Neural cell (in vitro differentiated cells): ENCODE measurements at regions not wholly inside any gene's neighbourhood (a gene's known extent, or its start where the extent isn't known, plus 50 kb on each side); places are given as distances from the start of the nearest gene placed in this dataset.

Experiments
- H2AFZ ChIP-seq: fragments of 200-600, 300-800 bp; sonication (generic), shearing (Covaris generic); 2 replicates; pipeline ENCODE4 v1.6.0; 2014; ENCODE audit warnings: low read depth, mild to moderate bottlenecking, antibody characterized with exemption, low read length, moderate library complexity
- H3F3A ChIP-seq: fragments of 200-600 bp; shearing (Covaris generic); 2 replicates; pipeline ENCODE4 v1.6.1; 2016; ENCODE audit warnings: mild to moderate bottlenecking, moderate library complexity, mixed read lengths, antibody characterized with exemption, low read length; ENCODE audit not compliant: insufficient read depth, poor library complexity, severe bottlenecking
- H3K27ac ChIP-seq: fragments of 200-600, 300-800 bp; sonication (generic), shearing (Covaris generic); 2 replicates; pipeline ENCODE4 v1.5.1; 2014; ENCODE audit warnings: mild to moderate bottlenecking, low read length, moderate library complexity
- H3K27me3 ChIP-seq: fragments of 300-800, 200-600 bp; sonication (generic), shearing (Covaris generic); 2 replicates; pipeline ENCODE4 v1.6.0; 2014; ENCODE audit warnings: mild to moderate bottlenecking, low read depth, low read length, moderate library complexity; ENCODE audit not compliant: insufficient read depth
- H3K36me3 ChIP-seq: fragments of 300-800, 200-600 bp; sonication (generic), shearing (Covaris generic); 2 replicates; pipeline ENCODE4 v1.5.1; 2014; ENCODE audit warnings: mild to moderate bottlenecking, antibody characterized with exemption, low read length, moderate library complexity; ENCODE audit not compliant: insufficient read depth
- H3K4me2 ChIP-seq: fragments of 300-800, 200-600 bp; sonication (generic), shearing (Covaris generic); 2 replicates; pipeline ENCODE4 v1.6.0; 2014; ENCODE audit warnings: mild to moderate bottlenecking, low read length
- H3K4me3 ChIP-seq: fragments of 300-800, 200-600 bp; sonication (generic), shearing (Covaris generic); 2 replicates; pipeline ENCODE4 v1.5.1; 2014; ENCODE audit warnings: mild to moderate bottlenecking, low read length, moderate library complexity
- H3K79me2 ChIP-seq: fragments of 200-600 bp; shearing (Covaris generic); replicated peaks from 2 replicates; pipeline ENCODE4 v1.6.0; 2014; ENCODE audit warnings: mild to moderate bottlenecking, low read length, moderate library complexity; ENCODE audit not compliant: insufficient read depth
- H3K9ac ChIP-seq: fragments of 300-800, 200-600 bp; sonication (generic), shearing (Covaris generic); 2 replicates; pipeline ENCODE4 v1.6.1; 2016; ENCODE audit warnings: mild to moderate bottlenecking, low read length, mixed read lengths
- H3K9me2 ChIP-seq: fragments of 200-600 bp; shearing (Covaris generic); 2 replicates; pipeline ENCODE4 v1.6.1; 2016; ENCODE audit warnings: mild to moderate bottlenecking, low read length, mixed read lengths; ENCODE audit not compliant: insufficient read depth
- H3K9me3 ChIP-seq: fragments of 200-600, 300-800 bp; sonication (generic), shearing (Covaris generic); 2 replicates; pipeline ENCODE4 v1.6.1; 2016; ENCODE audit warnings: mild to moderate bottlenecking, mixed run types, low read length, moderate library complexity, mixed read lengths
- H4K20me1 ChIP-seq: fragments of 200-600 bp; shearing (Covaris generic); 2 replicates; pipeline ENCODE4 v1.6.1; 2016; ENCODE audit warnings: mild to moderate bottlenecking, mixed run types; ENCODE audit not compliant: insufficient read depth
- EP300 ChIP-seq: fragments of 450-650 bp; conservative IDR thresholded peaks from 2 replicates; pipeline ENCODE4 v1.6.1; 2014; ENCODE audit warnings: antibody characterized with exemption, mild to moderate bottlenecking, moderate library complexity; ENCODE audit not compliant: poor library complexity, severe bottlenecking
- EZH2 ChIP-seq: fragments of 200-600, 300-800 bp; shearing (Covaris generic), sonication (generic); IDR thresholded peaks from 2 replicates; pipeline ENCODE4 v1.6.1; 2014; ENCODE audit warnings: antibody characterized with exemption, low read length, borderline replicate concordance, mild to moderate bottlenecking; ENCODE audit not compliant: insufficient read depth, poor library complexity, severe bottlenecking
- MXI1 ChIP-seq: fragments of 450-650 bp; conservative IDR thresholded peaks from 2 replicates; pipeline ENCODE4 v1.6.1; 2014; ENCODE audit warnings: antibody characterized with exemption, mild to moderate bottlenecking; ENCODE audit not compliant: poor library complexity, severe bottlenecking
- POLR2AphosphoS5 ChIP-seq: IDR thresholded peaks from 2 replicates; pipeline ENCODE4 v1.6.1; 2012
- RAD21 ChIP-seq: fragments of 450-650 bp; conservative IDR thresholded peaks from 2 replicates; pipeline ENCODE4 v1.6.1; 2014; ENCODE audit warnings: antibody characterized with exemption, mild to moderate bottlenecking, moderate library complexity
- SMC3 ChIP-seq: fragments of 450-650 bp; conservative IDR thresholded peaks from 2 replicates; pipeline ENCODE4 v1.6.1; 2014; ENCODE audit warnings: antibody characterized with exemption, mild to moderate bottlenecking, moderate library complexity; ENCODE audit not compliant: poor library complexity
- TAF1 ChIP-seq: IDR thresholded peaks from 2 replicates; pipeline ENCODE4 v1.6.1; 2012; ENCODE audit warnings: low read depth
- TF ChIP-seq, protein P1 (sequence below): fragments of 450-650 bp; IDR thresholded peaks from 2 replicates; pipeline ENCODE4 v1.5.1; 2014; ENCODE audit warnings: antibody characterized with exemption, mild to moderate bottlenecking, moderate library complexity; ENCODE audit not compliant: poor library complexity, severe bottlenecking
- TF ChIP-seq, protein P2 (sequence below): IDR thresholded peaks from 2 replicates; pipeline ENCODE4 v1.6.1; 2012; ENCODE audit warnings: borderline replicate concordance

DNA sequence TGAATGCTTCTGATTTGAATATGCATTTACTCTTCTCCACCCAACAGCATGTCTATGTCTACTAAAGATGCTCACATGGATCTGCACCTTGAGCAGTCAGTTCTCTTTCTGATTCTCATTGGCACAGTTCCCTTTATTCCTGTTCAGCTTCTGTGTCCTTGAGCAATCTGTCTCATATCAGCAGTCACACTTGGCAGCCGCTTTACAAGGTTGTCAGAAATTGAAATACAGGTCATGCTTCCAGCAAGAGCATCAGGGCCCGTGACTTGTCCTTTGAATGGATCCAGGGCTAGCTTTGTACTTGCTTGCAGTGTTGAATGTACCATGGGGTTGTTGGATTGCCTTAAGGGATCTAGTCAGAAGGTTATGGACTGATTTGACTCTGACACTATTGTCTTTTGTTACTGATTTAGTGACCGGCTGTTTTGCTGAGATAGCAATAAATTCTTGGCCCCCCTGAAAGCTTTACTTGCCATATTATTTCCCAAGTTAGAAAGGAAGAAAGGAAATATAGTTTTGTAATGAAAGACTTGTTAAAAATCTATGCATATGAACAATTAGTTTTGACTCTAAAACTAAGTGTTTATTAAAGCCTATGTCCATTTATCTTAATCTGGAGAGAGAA, 273.4 kb upstream of the ISL1 start:
- Histone ChIP-seq H3K36me3 (no peaks in the 10 kb centered on the region), H3F3A (no peaks in the 10 kb centered on the region), H3K27ac (no peak overlapping the region), H3K79me2 (no peaks in the 10 kb centered on the region), H3K4me3 (no peak overlapping the region), H3K9me3 (no peaks in the 10 kb centered on the region), H2AFZ (no peak overlapping the region), H3K9me2 (no peaks in the 10 kb centered on the region), H4K20me1 (no peaks in the 10 kb centered on the region), H3K9ac (no peak overlapping the region), H3K27me3 (no peaks in the 10 kb centered on the region), H3K4me2 (no peak overlapping the region)
- no peak for TF ChIP-seq EP300
- TF ChIP-seq, protein P1, sequence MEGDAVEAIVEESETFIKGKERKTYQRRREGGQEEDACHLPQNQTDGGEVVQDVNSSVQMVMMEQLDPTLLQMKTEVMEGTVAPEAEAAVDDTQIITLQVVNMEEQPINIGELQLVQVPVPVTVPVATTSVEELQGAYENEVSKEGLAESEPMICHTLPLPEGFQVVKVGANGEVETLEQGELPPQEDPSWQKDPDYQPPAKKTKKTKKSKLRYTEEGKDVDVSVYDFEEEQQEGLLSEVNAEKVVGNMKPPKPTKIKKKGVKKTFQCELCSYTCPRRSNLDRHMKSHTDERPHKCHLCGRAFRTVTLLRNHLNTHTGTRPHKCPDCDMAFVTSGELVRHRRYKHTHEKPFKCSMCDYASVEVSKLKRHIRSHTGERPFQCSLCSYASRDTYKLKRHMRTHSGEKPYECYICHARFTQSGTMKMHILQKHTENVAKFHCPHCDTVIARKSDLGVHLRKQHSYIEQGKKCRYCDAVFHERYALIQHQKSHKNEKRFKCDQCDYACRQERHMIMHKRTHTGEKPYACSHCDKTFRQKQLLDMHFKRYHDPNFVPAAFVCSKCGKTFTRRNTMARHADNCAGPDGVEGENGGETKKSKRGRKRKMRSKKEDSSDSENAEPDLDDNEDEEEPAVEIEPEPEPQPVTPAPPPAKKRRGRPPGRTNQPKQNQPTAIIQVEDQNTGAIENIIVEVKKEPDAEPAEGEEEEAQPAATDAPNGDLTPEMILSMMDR: no peak
- TF ChIP-seq EZH2: no peak
- TF ChIP-seq MXI1: no peak
- no peak for TF ChIP-seq POLR2AphosphoS5
- TF ChIP-seq, protein P2, sequence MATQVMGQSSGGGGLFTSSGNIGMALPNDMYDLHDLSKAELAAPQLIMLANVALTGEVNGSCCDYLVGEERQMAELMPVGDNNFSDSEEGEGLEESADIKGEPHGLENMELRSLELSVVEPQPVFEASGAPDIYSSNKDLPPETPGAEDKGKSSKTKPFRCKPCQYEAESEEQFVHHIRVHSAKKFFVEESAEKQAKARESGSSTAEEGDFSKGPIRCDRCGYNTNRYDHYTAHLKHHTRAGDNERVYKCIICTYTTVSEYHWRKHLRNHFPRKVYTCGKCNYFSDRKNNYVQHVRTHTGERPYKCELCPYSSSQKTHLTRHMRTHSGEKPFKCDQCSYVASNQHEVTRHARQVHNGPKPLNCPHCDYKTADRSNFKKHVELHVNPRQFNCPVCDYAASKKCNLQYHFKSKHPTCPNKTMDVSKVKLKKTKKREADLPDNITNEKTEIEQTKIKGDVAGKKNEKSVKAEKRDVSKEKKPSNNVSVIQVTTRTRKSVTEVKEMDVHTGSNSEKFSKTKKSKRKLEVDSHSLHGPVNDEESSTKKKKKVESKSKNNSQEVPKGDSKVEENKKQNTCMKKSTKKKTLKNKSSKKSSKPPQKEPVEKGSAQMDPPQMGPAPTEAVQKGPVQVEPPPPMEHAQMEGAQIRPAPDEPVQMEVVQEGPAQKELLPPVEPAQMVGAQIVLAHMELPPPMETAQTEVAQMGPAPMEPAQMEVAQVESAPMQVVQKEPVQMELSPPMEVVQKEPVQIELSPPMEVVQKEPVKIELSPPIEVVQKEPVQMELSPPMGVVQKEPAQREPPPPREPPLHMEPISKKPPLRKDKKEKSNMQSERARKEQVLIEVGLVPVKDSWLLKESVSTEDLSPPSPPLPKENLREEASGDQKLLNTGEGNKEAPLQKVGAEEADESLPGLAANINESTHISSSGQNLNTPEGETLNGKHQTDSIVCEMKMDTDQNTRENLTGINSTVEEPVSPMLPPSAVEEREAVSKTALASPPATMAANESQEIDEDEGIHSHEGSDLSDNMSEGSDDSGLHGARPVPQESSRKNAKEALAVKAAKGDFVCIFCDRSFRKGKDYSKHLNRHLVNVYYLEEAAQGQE: no peak
- TF ChIP-seq TAF1: no peak
- TF ChIP-seq SMC3: no peak
- TF ChIP-seq RAD21: no peak

DNA sequence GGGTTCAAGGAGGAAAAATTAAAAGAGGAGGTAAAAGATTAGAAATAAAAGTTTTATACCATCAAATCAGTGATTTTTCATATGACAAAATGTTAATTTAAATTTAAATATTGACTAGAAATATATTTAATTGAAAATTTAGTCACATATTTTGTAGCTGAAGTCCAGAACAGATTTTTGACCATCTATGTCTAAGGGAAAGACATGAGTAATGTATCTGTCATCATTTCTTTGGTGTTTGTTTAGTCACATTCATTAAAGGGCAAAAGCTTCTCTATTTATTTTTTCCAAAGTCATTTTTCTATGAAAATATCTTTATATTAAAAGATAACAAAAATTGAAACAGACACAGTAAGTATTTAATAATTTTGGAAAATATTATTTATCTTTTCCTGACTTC, 252.0 kb upstream of the ISL1 start:
- no peak overlapping the region for H3K27ac ChIP-seq
- no peak overlapping the region for H2AFZ ChIP-seq
- no peak overlapping the region for H3K4me3 ChIP-seq
- no peak overlapping the region for H3K9ac ChIP-seq
- no peaks in the 10 kb centered on the region for H4K20me1 ChIP-seq
- no peaks in the 10 kb centered on the region for H3K27me3 ChIP-seq
- H3K4me2 ChIP-seq: no peak overlapping the region
- H3K79me2 ChIP-seq: no peaks in the 10 kb centered on the region
- no peaks in the 10 kb centered on the region for H3K36me3 ChIP-seq
- no peaks in the 10 kb centered on the region for H3F3A ChIP-seq
- TF ChIP-seq MXI1 (no peak), EP300 (no peak), POLR2AphosphoS5 (no peak), TAF1 (no peak), EZH2 (no peak), SMC3 (no peak), RAD21 (no peak)
- TF ChIP-seq, protein P1: no peak
- TF ChIP-seq, protein P2: no peak
- no peaks in the 10 kb centered on the region for H3K9me2 ChIP-seq
- no peaks in the 10 kb centered on the region for H3K9me3 ChIP-seq
